Testis (tissue), 2 donors: ENCODE measurements at regions not wholly inside any gene's neighbourhood (a gene's known extent, or its start where the extent isn't known, plus 50 kb on each side); places are given as distances from the start of the nearest gene placed in this dataset.

Experiments used
- POLR2A ChIP-seq: fragments of 450-650 bp; IDR thresholded peaks from one replicate; pipeline ENCODE4 v1.6.1; 2017; ENCODE audit warnings: antibody characterized with exemption, mild to moderate bottlenecking, moderate library complexity
- TF ChIP-seq, protein P1 (sequence below), 3 experiments: fragments of 450-650 bp in 2 of 3; fragments of 200-600 bp in 1 of 3; sonication (generic) in 1 of 3; IDR thresholded peaks; one replicate each; pipeline ENCODE4 v1.5.1; 2016 to 2019; ENCODE audit warnings: antibody characterized with exemption in 3 of 3, mild to moderate bottlenecking in 2 of 3, moderate library complexity in 1 of 3

DNA sequence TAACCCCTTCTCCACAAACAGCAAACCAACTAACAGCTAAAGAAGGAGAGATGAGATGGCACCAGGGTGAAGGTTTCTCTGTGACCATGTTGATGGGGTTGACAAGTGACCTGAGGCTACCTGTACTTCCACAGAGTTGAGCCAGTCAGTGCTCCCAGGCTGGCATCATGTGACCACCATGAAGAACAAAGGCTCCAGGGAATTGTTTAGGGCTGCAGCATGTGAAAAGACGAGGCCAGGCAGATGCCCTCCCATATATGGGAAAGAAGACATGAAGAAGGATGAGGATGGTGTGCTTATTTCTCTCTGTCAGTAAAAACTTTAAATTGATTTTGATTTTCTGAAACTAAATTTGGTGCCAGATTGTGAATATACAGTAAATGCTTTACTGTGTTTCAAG is 220.6 kb downstream of the OLFM4 start:
- TF ChIP-seq, protein P1, sequence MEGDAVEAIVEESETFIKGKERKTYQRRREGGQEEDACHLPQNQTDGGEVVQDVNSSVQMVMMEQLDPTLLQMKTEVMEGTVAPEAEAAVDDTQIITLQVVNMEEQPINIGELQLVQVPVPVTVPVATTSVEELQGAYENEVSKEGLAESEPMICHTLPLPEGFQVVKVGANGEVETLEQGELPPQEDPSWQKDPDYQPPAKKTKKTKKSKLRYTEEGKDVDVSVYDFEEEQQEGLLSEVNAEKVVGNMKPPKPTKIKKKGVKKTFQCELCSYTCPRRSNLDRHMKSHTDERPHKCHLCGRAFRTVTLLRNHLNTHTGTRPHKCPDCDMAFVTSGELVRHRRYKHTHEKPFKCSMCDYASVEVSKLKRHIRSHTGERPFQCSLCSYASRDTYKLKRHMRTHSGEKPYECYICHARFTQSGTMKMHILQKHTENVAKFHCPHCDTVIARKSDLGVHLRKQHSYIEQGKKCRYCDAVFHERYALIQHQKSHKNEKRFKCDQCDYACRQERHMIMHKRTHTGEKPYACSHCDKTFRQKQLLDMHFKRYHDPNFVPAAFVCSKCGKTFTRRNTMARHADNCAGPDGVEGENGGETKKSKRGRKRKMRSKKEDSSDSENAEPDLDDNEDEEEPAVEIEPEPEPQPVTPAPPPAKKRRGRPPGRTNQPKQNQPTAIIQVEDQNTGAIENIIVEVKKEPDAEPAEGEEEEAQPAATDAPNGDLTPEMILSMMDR (IDR thresholded peaks at IDR 0.05) = no peak
- no peak for TF ChIP-seq POLR2A
